H1 (cell line): ENCODE measurements at regions not wholly inside any gene's neighbourhood (a gene's known extent, or its start where the extent isn't known, plus 50 kb on each side); places are given as distances from the start of the nearest gene placed in this dataset.
A peak's percentile ranks its signal among the peaks of the same experiment; 100 is the strongest.

ENCODE experiments used
- CTCF ChIA-PET: fragments of 300-600 bp; sonication (Branson Sonifier 250); formaldehyde crosslinking; loops from one replicate; lab custom pipeline; 2021; ENCODE audit not compliant: partially characterized antibody; lab: Charles Lee
- POLR2A ChIA-PET: fragments of 300-600 bp; sonication (Branson Sonifier 250); formaldehyde crosslinking; loops from one replicate; lab custom pipeline; 2021; ENCODE audit warnings: inconsistent platforms; ENCODE audit not compliant: partially characterized antibody; lab: Charles Lee
- DNase-seq, 2 experiments: peaks; one replicate each; pipeline versions ENCODE4 v3.0.0 to v3.0.0-alpha.2; 2010 to 2022; ENCODE audit warnings: low spot score in 2 of 2, low read depth in 1 of 2, mixed read lengths in 1 of 2
- FAIRE-seq: peaks from 2 replicates; lab custom pipeline; 2011; peaks lifted over from hg19 to GRCh38; lab: Jason Lieb, UNC
- H2AFZ ChIP-seq: 2 replicates; pipeline ENCODE4 v1.8.1; 2012; ENCODE audit warnings: low read length, inconsistent platforms
- H2AK5ac ChIP-seq: 2 replicates; pipeline ENCODE4 v1.6.1; 2013; ENCODE audit warnings: low read depth, low read length
- H2BK120ac ChIP-seq: replicated peaks from 2 replicates; pipeline ENCODE3; 2013; ENCODE audit warnings: low read depth, low read length, inconsistent platforms
- H2BK12ac ChIP-seq: 2 replicates; pipeline ENCODE4 v1.6.1; 2013; ENCODE audit warnings: low read depth, low read length
- H2BK15ac ChIP-seq: 2 replicates; pipeline ENCODE4 v1.6.1; 2013; ENCODE audit warnings: low read length
- H2BK20ac ChIP-seq: 2 replicates; pipeline ENCODE4 v1.6.1; 2013; ENCODE audit warnings: low read length
- H2BK5ac ChIP-seq: 2 replicates; pipeline ENCODE4 v1.6.1; 2013; ENCODE audit warnings: low read depth, low read length
- H3K14ac ChIP-seq: 2 replicates; pipeline ENCODE4 v1.6.1; 2013; ENCODE audit warnings: inconsistent platforms; ENCODE audit not compliant: insufficient read length
- H3K18ac ChIP-seq: 2 replicates; pipeline ENCODE4 v1.6.1; 2013; ENCODE audit warnings: low read length; ENCODE audit errors: extremely low read depth
- H3K23ac ChIP-seq: 2 replicates; pipeline ENCODE4 v1.6.1; 2013; ENCODE audit warnings: inconsistent platforms; ENCODE audit not compliant: insufficient read length
- H3K23me2 ChIP-seq: 2 replicates; pipeline ENCODE4 v1.6.1; 2013; ENCODE audit warnings: low read depth, low read length
- H3K27ac ChIP-seq: 2 replicates; pipeline ENCODE4 v1.6.1; 2011; ENCODE audit warnings: low read depth, low read length, inconsistent platforms
- H3K27me3 ChIP-seq, 4 experiments: replicated peaks in 1 of 4; 1 replicate in 1 of 4; 2 replicates in 3 of 4; pipeline versions ENCODE4 v1.6.1 to v1.8.1; 2011 to 2013; ENCODE audit warnings: low read length in 3 of 4, mild to moderate bottlenecking in 3 of 4, inconsistent platforms in 2 of 4, mixed read lengths in 2 of 4, moderate library complexity in 1 of 4; ENCODE audit not compliant: control insufficient read depth in 3 of 4, insufficient read depth in 3 of 4; ENCODE audit errors: extremely low read depth in 1 of 4
- H3K36me3 ChIP-seq, 4 experiments: 2 replicates each; pipeline versions ENCODE4 v1.6.1 to v1.8.1; 2011 to 2013; ENCODE audit warnings: mild to moderate bottlenecking in 4 of 4, low read length in 3 of 4, moderate library complexity in 2 of 4, control low read depth in 1 of 4, inconsistent platforms in 1 of 4; ENCODE audit not compliant: insufficient read depth in 4 of 4, control insufficient read depth in 2 of 4
- H3K4ac ChIP-seq: replicated peaks from 2 replicates; pipeline ENCODE3; 2013; ENCODE audit warnings: low read length, low read depth, mixed read lengths, inconsistent platforms; ENCODE audit not compliant: insufficient read length
- H3K4me1 ChIP-seq, 4 experiments: replicated peaks in 1 of 4; 1 replicate in 1 of 4; 2 replicates in 3 of 4; pipeline versions ENCODE4 v1.6.1 to v1.8.1; 2011 to 2013; ENCODE audit warnings: low read length in 3 of 4, inconsistent platforms in 2 of 4, mixed read lengths in 1 of 4; ENCODE audit not compliant: insufficient read depth in 4 of 4, control insufficient read depth in 3 of 4
- H3K4me2 ChIP-seq, 2 experiments: 2 replicates each; pipeline versions ENCODE4 v1.6.1 to v1.8.1; 2011 to 2013; ENCODE audit warnings: low read depth in 2 of 2, low read length in 2 of 2, control low read depth in 1 of 2, inconsistent platforms in 1 of 2, mild to moderate bottlenecking in 1 of 2; ENCODE audit not compliant: insufficient read depth in 1 of 2
- H3K4me3 ChIP-seq, 4 experiments: fragments of 200-600, 300-600 bp in 1 of 4; sonication (generic), shearing (Covaris generic), sonication (Bioruptor Twin) in 1 of 4; 2 replicates each; pipeline versions ENCODE4 v1.5.1 to v1.8.1; 2011 to 2016; ENCODE audit warnings: low read length in 4 of 4, low read depth in 3 of 4, control low read depth in 2 of 4, inconsistent platforms in 2 of 4, mild to moderate bottlenecking in 2 of 4, mixed read lengths in 1 of 4, moderate library complexity in 1 of 4; ENCODE audit not compliant: insufficient read depth in 2 of 4; ENCODE audit errors: extremely low read depth in 1 of 4
- H3K56ac ChIP-seq: replicated peaks from 2 replicates; pipeline ENCODE3; 2013; ENCODE audit warnings: low read depth, mild to moderate bottlenecking, mixed read lengths, low read length, inconsistent platforms; ENCODE audit not compliant: insufficient read length
- H3K79me1 ChIP-seq: 2 replicates; pipeline ENCODE4 v1.6.1; 2013; ENCODE audit warnings: low read depth, low read length, control low read depth
- H3K79me2 ChIP-seq, 2 experiments: 2 replicates each; pipeline versions ENCODE4 v1.6.1 to v1.8.1; 2012 to 2013; ENCODE audit warnings: low read length in 2 of 2, mild to moderate bottlenecking in 2 of 2, inconsistent platforms in 1 of 2; ENCODE audit not compliant: insufficient read depth in 2 of 2, control insufficient read depth in 1 of 2
- H3K9ac ChIP-seq, 4 experiments: replicated peaks in 1 of 4; 1 replicate in 1 of 4; 2 replicates in 3 of 4; pipeline versions ENCODE4 v1.6.1 to v1.8.1; 2011 to 2013; ENCODE audit warnings: low read depth in 3 of 4, low read length in 3 of 4, control low read depth in 2 of 4, mild to moderate bottlenecking in 2 of 4, moderate library complexity in 2 of 4, inconsistent platforms in 1 of 4; ENCODE audit errors: extremely low read depth in 1 of 4
- H3K9me3 ChIP-seq, 2 experiments: 2 replicates each; pipeline versions ENCODE4 v1.6.1 to v1.8.1; 2012 to 2013; ENCODE audit warnings: mild to moderate bottlenecking in 2 of 2, moderate library complexity in 2 of 2, control low read depth in 1 of 2, inconsistent platforms in 1 of 2, low read depth in 1 of 2, low read length in 1 of 2, mixed read lengths in 1 of 2; ENCODE audit not compliant: insufficient read depth in 2 of 2
- H4K20me1 ChIP-seq, 2 experiments: replicated peaks in 1 of 2; 2 replicates each; pipeline versions ENCODE3 to v1.8.1; 2011 to 2013; ENCODE audit warnings: inconsistent platforms in 2 of 2, low read length in 2 of 2, mild to moderate bottlenecking in 1 of 2; ENCODE audit not compliant: insufficient read depth in 2 of 2, control insufficient read depth in 1 of 2
- H4K5ac ChIP-seq: 2 replicates; pipeline ENCODE4 v1.6.1; 2013; ENCODE audit warnings: low read length, low read depth, mixed read lengths, inconsistent platforms; ENCODE audit not compliant: insufficient read length
- H4K8ac ChIP-seq: 2 replicates; pipeline ENCODE4 v1.8.0; 2013; ENCODE audit warnings: mild to moderate bottlenecking, moderate library complexity, low read length, inconsistent platforms; ENCODE audit not compliant: insufficient read depth; ENCODE audit errors: extremely low read depth
- H4K91ac ChIP-seq: replicated peaks from 2 replicates; pipeline ENCODE3; 2013; ENCODE audit warnings: low read length, mixed read lengths, inconsistent platforms; ENCODE audit not compliant: insufficient read length
- HDAC2 ChIP-seq, 2 experiments: fragments of 300-600 bp in 1 of 2; sonication (generic) in 1 of 2; IDR thresholded peaks; 2 replicates each; pipeline ENCODE4 v1.6.1; 2011 to 2012; ENCODE audit warnings: low read depth in 2 of 2, low read length in 2 of 2, mild to moderate bottlenecking in 2 of 2, moderate library complexity in 2 of 2, borderline replicate concordance in 1 of 2, inconsistent platforms in 1 of 2
- POLR2A ChIP-seq, 2 experiments: IDR thresholded peaks; 1 replicate in 1 of 2; 2 replicates in 1 of 2; pipeline ENCODE4 v1.6.1; 2011; ENCODE audit warnings: low read depth in 2 of 2, low read length in 2 of 2, mild to moderate bottlenecking in 2 of 2; ENCODE audit errors: control extremely low read depth in 1 of 2
- RBBP5 ChIP-seq: IDR thresholded peaks from 2 replicates; pipeline ENCODE4 v1.7.1; 2012; ENCODE audit warnings: low read depth, mild to moderate bottlenecking, inconsistent platforms, low read length, moderate library complexity, borderline replicate concordance
- TCF12 ChIP-seq: IDR thresholded peaks from 2 replicates; pipeline ENCODE4 v1.6.1; 2011; ENCODE audit warnings: low read depth, mild to moderate bottlenecking, low read length
- ZNF274 ChIP-seq: IDR thresholded peaks from 2 replicates; pipeline ENCODE4 v1.7.0; 2012; ENCODE audit warnings: low read length, borderline replicate concordance; ENCODE audit errors: extremely low read depth
- WGBS, 2 experiments: shearing (Covaris generic) in 1 of 2; methylation state at CpG; one replicate each; pipeline versions ENCODE4 v1.1.6 to v1.1.7; 2013 to 2015; ENCODE audit warnings: low lambda C conversion rate in 2 of 2, mixed read lengths in 2 of 2, inconsistent platforms in 1 of 2, low coverage in 1 of 2, missing lambda C conversion rate in 1 of 2; ENCODE audit not compliant: insufficient replicate concordance in 2 of 2, insufficient coverage in 1 of 2, insufficient read length in 1 of 2; ENCODE audit errors: extremely low coverage in 1 of 2, missing lambda C conversion rate in 1 of 2; 5-methylcytosine and 5-hydroxymethylcytosine counted together
- TF ChIP-seq, protein P1 (sequence below), 3 experiments: IDR thresholded peaks; 1 replicate in 2 of 3; 2 replicates in 1 of 3; pipeline versions ENCODE4 v1.5.1 to v1.6.1; 2011; ENCODE audit warnings: low read length in 3 of 3, mild to moderate bottlenecking in 3 of 3, inconsistent platforms in 2 of 3, low read depth in 1 of 3, moderate library complexity in 1 of 3; ENCODE audit not compliant: insufficient read depth in 1 of 3; ENCODE audit errors: control extremely low read depth in 1 of 3

DNA sequence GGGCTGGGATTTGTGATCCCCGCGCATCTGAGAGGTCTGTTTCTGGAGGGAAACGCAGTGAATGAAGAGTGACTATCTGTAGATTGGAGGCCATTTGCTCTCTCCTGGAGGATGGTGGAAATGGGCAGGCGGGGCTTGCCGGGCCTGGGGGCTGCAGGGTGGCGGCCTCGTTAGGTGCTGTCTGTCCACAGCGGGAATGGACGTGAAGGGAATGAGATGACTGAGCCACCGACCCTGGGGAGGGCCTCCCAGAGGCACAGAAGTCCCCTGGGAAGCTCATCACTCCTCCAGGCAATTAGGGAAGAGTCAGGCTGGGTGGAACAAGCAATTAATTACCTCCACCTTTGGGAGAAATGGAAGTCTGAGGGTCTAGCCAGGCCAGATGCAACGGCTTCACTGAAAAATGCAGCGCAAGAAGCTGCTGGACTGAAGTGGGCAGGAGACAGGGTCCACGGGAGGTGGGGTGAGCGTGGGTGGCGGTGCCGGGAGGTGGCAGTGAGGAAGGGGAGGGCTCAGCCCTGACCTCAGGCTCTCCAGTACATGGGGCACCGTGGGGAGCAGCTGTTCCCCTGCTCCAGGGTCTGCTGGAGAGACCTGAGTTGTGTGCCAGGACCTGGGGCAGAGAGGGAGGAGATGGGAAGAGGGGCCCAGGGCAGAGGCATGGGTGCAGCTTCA is 524.5 kb downstream of the BRD1 start:
- H3K36me3 ChIP-seq = no peaks in the 10 kb centered on the region
- TF ChIP-seq, protein P1, sequence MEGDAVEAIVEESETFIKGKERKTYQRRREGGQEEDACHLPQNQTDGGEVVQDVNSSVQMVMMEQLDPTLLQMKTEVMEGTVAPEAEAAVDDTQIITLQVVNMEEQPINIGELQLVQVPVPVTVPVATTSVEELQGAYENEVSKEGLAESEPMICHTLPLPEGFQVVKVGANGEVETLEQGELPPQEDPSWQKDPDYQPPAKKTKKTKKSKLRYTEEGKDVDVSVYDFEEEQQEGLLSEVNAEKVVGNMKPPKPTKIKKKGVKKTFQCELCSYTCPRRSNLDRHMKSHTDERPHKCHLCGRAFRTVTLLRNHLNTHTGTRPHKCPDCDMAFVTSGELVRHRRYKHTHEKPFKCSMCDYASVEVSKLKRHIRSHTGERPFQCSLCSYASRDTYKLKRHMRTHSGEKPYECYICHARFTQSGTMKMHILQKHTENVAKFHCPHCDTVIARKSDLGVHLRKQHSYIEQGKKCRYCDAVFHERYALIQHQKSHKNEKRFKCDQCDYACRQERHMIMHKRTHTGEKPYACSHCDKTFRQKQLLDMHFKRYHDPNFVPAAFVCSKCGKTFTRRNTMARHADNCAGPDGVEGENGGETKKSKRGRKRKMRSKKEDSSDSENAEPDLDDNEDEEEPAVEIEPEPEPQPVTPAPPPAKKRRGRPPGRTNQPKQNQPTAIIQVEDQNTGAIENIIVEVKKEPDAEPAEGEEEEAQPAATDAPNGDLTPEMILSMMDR (IDR thresholded peaks at IDR 0.05; ENCODE audit: control extremely low read depth in 1 of 3, insufficient read depth in 1 of 3, low read depth in 1 of 3, low read length in 3 of 3) = no peak
- no peak for TF ChIP-seq TCF12
- no peak for TF ChIP-seq RBBP5
- no peak for TF ChIP-seq ZNF274
- no peak for TF ChIP-seq POLR2A (IDR thresholded peaks at IDR 0.05; ENCODE audit: control extremely low read depth in 1 of 2, low read depth in 2 of 2, low read length in 2 of 2)
- TF ChIP-seq HDAC2 (IDR thresholded peaks at IDR 0.05; ENCODE audit: borderline replicate concordance in 1 of 2, low read depth in 2 of 2, low read length in 2 of 2) = no peak
- no peak overlapping the region for H3K9ac ChIP-seq
- H3K27me3 ChIP-seq = no peaks in the 10 kb centered on the region; a peak in 1 of 7 replicates
- peak overlapping the region; percentile 45; the same call in 1 of the 2 replicates for H2BK12ac ChIP-seq
- H4K20me1 ChIP-seq = peaks cover 0 to 2% of the 10 kb centered on the region in 2 experiments
- no peak overlapping the region; the same call in 1 of the 2 replicates for H4K8ac ChIP-seq
- peak overlapping the region; percentile 92; the same call in 1 of the 2 replicates for H2BK15ac ChIP-seq
- H3K23ac ChIP-seq = no peak overlapping the region
- H3K23me2 ChIP-seq = no peaks in the 10 kb centered on the region; the same call in 1 of the 2 replicates
- H3K18ac ChIP-seq = no peak overlapping the region; the same call in 1 of the 2 replicates
- H2BK20ac ChIP-seq = peak overlapping the region; percentile 61; the same call in 1 of the 2 replicates
- no peak overlapping the region for H3K14ac ChIP-seq
- H3K4me1 ChIP-seq = peaks cover 0 to 4% (median 2%) of the 10 kb centered on the region in 4 experiments; a peak in 4 of 7 replicates
- POLR2A ChIA-PET = no interaction called here
- 0 out of 2 replicates have a peak overlapping the region, but pooled peaks have one; percentile 75 for H2AK5ac ChIP-seq
- no peak for FAIRE-seq
- no peak overlapping the region for H2BK120ac ChIP-seq
- CTCF ChIA-PET = interaction anchor here (1.2 to 5.7 kb wide), 2 partner anchors 258 to 359 kb away, joined by 3 to 95 read pairs; no protein-coding TSS in a partner anchor
- no peaks in the 10 kb centered on the region for H3K9me3 ChIP-seq
- no peaks in the 10 kb centered on the region for H3K79me1 ChIP-seq
- H4K5ac ChIP-seq = no peak overlapping the region
- peak in 1 of 2 experiments; percentile 28 for DNase-seq
- no peak overlapping the region for H3K56ac ChIP-seq
- H3K79me2 ChIP-seq = no peaks in the 10 kb centered on the region
- H3K27ac ChIP-seq = no peak overlapping the region
- H3K4ac ChIP-seq = no peak overlapping the region
- H4K91ac ChIP-seq = peak overlapping the region; percentile 85
- H2BK5ac ChIP-seq = peak overlapping the region; percentile 32; the same call in 1 of the 2 replicates
- no peak overlapping the region for H3K4me3 ChIP-seq
- no peak overlapping the region for H3K4me2 ChIP-seq
- no peak overlapping the region for H2AFZ ChIP-seq
- 92% methylated on average over 17 of the region's 17 CpGs; no CpG with 5 or more reads in 1 of the 2 experiments for WGBS, 2 experiments
